ENCODE measurements at regions not wholly inside any gene's neighbourhood (a gene's known extent, or its start where the extent isn't known, plus 50 kb on each side); places are given as distances from the start of the nearest gene placed in this dataset.

- no peak overlapping the region for H3K4me3 ChIP-seq (ENCODE audit: low read length)
- H3K27me3 ChIP-seq (ENCODE audit: insufficient read depth, low read length, poor library complexity, severe bottlenecking) = no peaks in the 10 kb centered on the region
- H3K4me1 Mint-ChIP-seq = no peaks in the 10 kb centered on the region
- no peaks in the 10 kb centered on the region for H3K9me3 ChIP-seq (ENCODE audit: low read length)
- H3K27ac Mint-ChIP-seq = no peak overlapping the region
- no peak overlapping the region for H3K4me3 Mint-ChIP-seq
- no peaks in the 10 kb centered on the region for H3K9me3 Mint-ChIP-seq
- no peaks in the 10 kb centered on the region for H3K36me3 Mint-ChIP-seq
- peaks cover 13 to 53% of the 10 kb centered on the region in 2 donors for H3K27me3 Mint-ChIP-seq
- H3K27ac ChIP-seq (ENCODE audit: low read depth, low read length) = no peak overlapping the region
- ChIA-PET POLR2A (no interaction called here), CTCF (no interaction called here)
- no peak for DNase-seq
- H3K36me3 ChIP-seq (ENCODE audit: insufficient read depth, low read length) = no peaks in the 10 kb centered on the region
- H3K4me1 ChIP-seq (ENCODE audit: insufficient read depth, low read length) = no peaks in the 10 kb centered on the region
Measured at GRCh38 chr6:40287296-40287850, 299.8 kb downstream of the LRFN2 start.

- Histone ChIP-seq H3K9me3 (ENCODE audit: low read length) (no peaks in the 10 kb centered on the region), H3K4me1 (ENCODE audit: insufficient read depth, low read length) (no peaks in the 10 kb centered on the region), H3K27ac (ENCODE audit: low read depth, low read length) (no peak overlapping the region), H3K4me3 (ENCODE audit: low read length) (no peak overlapping the region), H3K27me3 (ENCODE audit: insufficient read depth, low read length, poor library complexity, severe bottlenecking) (no peaks in the 10 kb centered on the region), H3K36me3 (ENCODE audit: insufficient read depth, low read length) (no peaks in the 10 kb centered on the region)
- Mint-ChIP-seq H3K9me3 (no peaks in the 10 kb centered on the region), H3K4me3 (no peak overlapping the region), H3K27ac (no peak overlapping the region), H3K27me3 (peaks cover 13 to 51% of the 10 kb centered on the region in 2 donors), H3K4me1 (no peaks in the 10 kb centered on the region), H3K36me3 (no peaks in the 10 kb centered on the region)
- DNase-seq = no peak
- CTCF ChIA-PET = no interaction called here
- POLR2A ChIA-PET = no interaction called here
Measured at GRCh38 chr6:40286721-40287120, 300.4 kb downstream of the LRFN2 start.

- no peaks in the 10 kb centered on the region for H3K4me1 Mint-ChIP-seq
- Histone ChIP-seq H3K9me3 (ENCODE audit: low read length) (no peaks in the 10 kb centered on the region), H3K4me3 (ENCODE audit: low read length) (no peak overlapping the region), H3K27ac (ENCODE audit: low read depth, low read length) (no peak overlapping the region), H3K36me3 (ENCODE audit: insufficient read depth, low read length) (no peaks in the 10 kb centered on the region), H3K27me3 (ENCODE audit: insufficient read depth, low read length, poor library complexity, severe bottlenecking) (no peaks in the 10 kb centered on the region), H3K4me1 (ENCODE audit: insufficient read depth, low read length) (no peaks in the 10 kb centered on the region)
- no peaks in the 10 kb centered on the region for H3K36me3 Mint-ChIP-seq
- H3K27me3 Mint-ChIP-seq = peaks cover 10 to 46% of the 10 kb centered on the region in 2 donors
- H3K4me3 Mint-ChIP-seq = no peak overlapping the region
- no peak overlapping the region for H3K27ac Mint-ChIP-seq
- no peak for DNase-seq
- CTCF ChIA-PET = no interaction called here
- H3K9me3 Mint-ChIP-seq = no peaks in the 10 kb centered on the region
- POLR2A ChIA-PET = no interaction called here
Measured at GRCh38 chr6:40285996-40286395, 301.2 kb downstream of the LRFN2 start.

- Mint-ChIP-seq H3K4me3 (no peak overlapping the region), H3K27me3 (peaks cover 9 to 42% of the 10 kb centered on the region in 2 donors), H3K36me3 (no peaks in the 10 kb centered on the region), H3K27ac (no peak overlapping the region), H3K9me3 (no peaks in the 10 kb centered on the region), H3K4me1 (no peaks in the 10 kb centered on the region)
- Histone ChIP-seq H3K9me3 (ENCODE audit: low read length) (no peaks in the 10 kb centered on the region), H3K4me3 (ENCODE audit: low read length) (no peak overlapping the region), H3K36me3 (ENCODE audit: insufficient read depth, low read length) (no peaks in the 10 kb centered on the region), H3K4me1 (ENCODE audit: insufficient read depth, low read length) (no peaks in the 10 kb centered on the region), H3K27ac (ENCODE audit: low read depth, low read length) (no peak overlapping the region), H3K27me3 (ENCODE audit: insufficient read depth, low read length, poor library complexity, severe bottlenecking) (no peaks in the 10 kb centered on the region)
- ChIA-PET POLR2A (no interaction called here), CTCF (no interaction called here)
- no peak for DNase-seq
Measured at GRCh38 chr6:40285535-40285934, 301.6 kb downstream of the LRFN2 start.

GRCh38 chr6:40282986-40283385 lies 304.2 kb downstream of the LRFN2 start:
- Histone ChIP-seq H3K27ac (ENCODE audit: low read depth, low read length) (no peak overlapping the region), H3K36me3 (ENCODE audit: insufficient read depth, low read length) (no peaks in the 10 kb centered on the region), H3K27me3 (ENCODE audit: insufficient read depth, low read length, poor library complexity, severe bottlenecking) (no peaks in the 10 kb centered on the region), H3K4me1 (ENCODE audit: insufficient read depth, low read length) (no peaks in the 10 kb centered on the region), H3K9me3 (ENCODE audit: low read length) (no peaks in the 10 kb centered on the region), H3K4me3 (ENCODE audit: low read length) (no peak overlapping the region)
- DNase-seq = no peak
- peaks cover 11 to 34% of the 10 kb centered on the region in 2 donors for H3K27me3 Mint-ChIP-seq
- no peaks in the 10 kb centered on the region for H3K4me1 Mint-ChIP-seq
- no peak overlapping the region for H3K4me3 Mint-ChIP-seq
- H3K36me3 Mint-ChIP-seq = no peaks in the 10 kb centered on the region
- peaks cover 0 to 4% (median 0%) of the 10 kb centered on the region in 5 donors for H3K9me3 Mint-ChIP-seq
- CTCF ChIA-PET = no interaction called here
- no peak overlapping the region for H3K27ac Mint-ChIP-seq
- POLR2A ChIA-PET = no interaction called here

GRCh38 chr6:40281402-40281801 lies 305.8 kb downstream of the LRFN2 start:
- Mint-ChIP-seq H3K9me3 (peaks cover 0 to 4% (median 0%) of the 10 kb centered on the region in 5 donors), H3K36me3 (no peaks in the 10 kb centered on the region), H3K4me3 (no peak overlapping the region), H3K27me3 (peaks cover 10 to 23% of the 10 kb centered on the region in 2 donors), H3K27ac (no peak overlapping the region), H3K4me1 (no peaks in the 10 kb centered on the region)
- CTCF ChIA-PET = no interaction called here
- DNase-seq = no peak
- POLR2A ChIA-PET = no interaction called here
- no peaks in the 10 kb centered on the region for H3K9me3 ChIP-seq (ENCODE audit: low read length)
- H3K4me3 ChIP-seq (ENCODE audit: low read length) = no peak overlapping the region
- no peaks in the 10 kb centered on the region for H3K36me3 ChIP-seq (ENCODE audit: insufficient read depth, low read length)
- no peaks in the 10 kb centered on the region for H3K27me3 ChIP-seq (ENCODE audit: insufficient read depth, low read length, poor library complexity, severe bottlenecking)
- no peaks in the 10 kb centered on the region for H3K4me1 ChIP-seq (ENCODE audit: insufficient read depth, low read length)
- H3K27ac ChIP-seq (ENCODE audit: low read depth, low read length) = no peak overlapping the region

- no peaks in the 10 kb centered on the region for H3K36me3 ChIP-seq (ENCODE audit: insufficient read depth, low read length)
- ChIA-PET CTCF (no interaction called here), POLR2A (no interaction called here)
- peaks cover 9 to 13% of the 10 kb centered on the region in 2 donors for H3K27me3 Mint-ChIP-seq
- DNase-seq = no peak
- H3K36me3 Mint-ChIP-seq = no peaks in the 10 kb centered on the region
- peaks cover 0 to 4% (median 0%) of the 10 kb centered on the region in 5 donors for H3K9me3 Mint-ChIP-seq
- H3K4me1 ChIP-seq (ENCODE audit: insufficient read depth, low read length) = no peaks in the 10 kb centered on the region
- H3K4me3 ChIP-seq (ENCODE audit: low read length) = no peak overlapping the region
- H3K27ac ChIP-seq (ENCODE audit: low read depth, low read length) = no peak overlapping the region
- H3K27me3 ChIP-seq (ENCODE audit: insufficient read depth, low read length, poor library complexity, severe bottlenecking) = no peaks in the 10 kb centered on the region
- no peaks in the 10 kb centered on the region for H3K9me3 ChIP-seq (ENCODE audit: low read length)
- H3K4me3 Mint-ChIP-seq = no peak overlapping the region
- H3K4me1 Mint-ChIP-seq = no peaks in the 10 kb centered on the region
- no peak overlapping the region for H3K27ac Mint-ChIP-seq
Measured at GRCh38 chr6:40280231-40280630, 306.9 kb downstream of the LRFN2 start.

- peaks cover 10 to 16% of the 10 kb centered on the region in 2 donors for H3K27me3 Mint-ChIP-seq
- POLR2A ChIA-PET = no interaction called here
- no peak for DNase-seq
- CTCF ChIA-PET = no interaction called here
- H3K4me3 ChIP-seq (ENCODE audit: low read length) = no peak overlapping the region
- no peaks in the 10 kb centered on the region for H3K27me3 ChIP-seq (ENCODE audit: insufficient read depth, low read length, poor library complexity, severe bottlenecking)
- H3K36me3 ChIP-seq (ENCODE audit: insufficient read depth, low read length) = no peaks in the 10 kb centered on the region
- H3K9me3 Mint-ChIP-seq = peaks cover 0 to 4% (median 0%) of the 10 kb centered on the region in 5 donors
- no peaks in the 10 kb centered on the region for H3K4me1 Mint-ChIP-seq
- H3K9me3 ChIP-seq (ENCODE audit: low read length) = no peaks in the 10 kb centered on the region
- H3K27ac ChIP-seq (ENCODE audit: low read depth, low read length) = no peak overlapping the region
- no peak overlapping the region for H3K4me3 Mint-ChIP-seq
- no peak overlapping the region for H3K27ac Mint-ChIP-seq
- H3K36me3 Mint-ChIP-seq = no peaks in the 10 kb centered on the region
- no peaks in the 10 kb centered on the region for H3K4me1 ChIP-seq (ENCODE audit: insufficient read depth, low read length)
Measured at GRCh38 chr6:40276141-40276540, 311.0 kb downstream of the LRFN2 start.

- no peaks in the 10 kb centered on the region for H3K36me3 Mint-ChIP-seq
- no peaks in the 10 kb centered on the region for H3K4me1 Mint-ChIP-seq
- DNase-seq = no peak
- peaks cover 10 to 20% of the 10 kb centered on the region in 2 donors for H3K27me3 Mint-ChIP-seq
- H3K9me3 Mint-ChIP-seq = no peaks in the 10 kb centered on the region
- Histone ChIP-seq H3K4me3 (ENCODE audit: low read length) (no peak overlapping the region), H3K36me3 (ENCODE audit: insufficient read depth, low read length) (no peaks in the 10 kb centered on the region), H3K27ac (ENCODE audit: low read depth, low read length) (no peak overlapping the region), H3K9me3 (ENCODE audit: low read length) (no peaks in the 10 kb centered on the region), H3K4me1 (ENCODE audit: insufficient read depth, low read length) (no peaks in the 10 kb centered on the region), H3K27me3 (ENCODE audit: insufficient read depth, low read length, poor library complexity, severe bottlenecking) (no peaks in the 10 kb centered on the region)
- H3K4me3 Mint-ChIP-seq = no peak overlapping the region
- H3K27ac Mint-ChIP-seq = no peak overlapping the region
- ChIA-PET CTCF (no interaction called here), POLR2A (no interaction called here)
Measured at GRCh38 chr6:40274058-40274457, 313.1 kb downstream of the LRFN2 start.

All from CD8-positive, alpha-beta memory T cell (primary cell).